GM10266 (cell line): ENCODE measurements at regions not wholly inside any gene's neighbourhood (a gene's known extent, or its start where the extent isn't known, plus 50 kb on each side); places are given as distances from the start of the nearest gene placed in this dataset.

Experiments used
- DNase-seq: peaks from one replicate; pipeline ENCODE4 v3.0.0; 2012; ENCODE audit errors: extremely low spot score
- TF ChIP-seq, protein P1 (sequence below): IDR thresholded peaks from 2 replicates; pipeline ENCODE4 v1.5.1; 2012; ENCODE audit warnings: mild to moderate bottlenecking, low read depth; ENCODE audit not compliant: control insufficient read depth, insufficient read depth; ENCODE audit errors: missing control alignments

DNA sequence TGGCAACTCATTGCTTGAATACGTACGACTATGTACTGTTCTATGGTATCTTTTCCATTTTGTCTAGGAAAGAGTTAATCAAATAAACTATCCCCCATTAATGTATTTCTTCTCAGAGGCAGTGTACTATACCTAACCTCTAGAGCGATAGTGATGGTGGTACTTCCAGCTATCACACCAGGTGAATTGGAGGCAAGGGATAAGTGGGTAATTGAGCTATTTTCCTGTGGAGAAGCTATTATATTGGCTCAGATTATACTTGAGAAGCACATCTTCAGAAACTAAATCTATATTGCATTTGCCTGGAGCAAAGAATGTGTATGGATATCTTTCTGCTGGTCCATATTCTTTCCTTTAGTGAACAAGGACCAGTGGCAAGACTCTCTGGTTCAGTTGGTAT, 430.7 kb upstream of the KHDRBS2 start:
- no peak for DNase-seq
- TF ChIP-seq, protein P1, sequence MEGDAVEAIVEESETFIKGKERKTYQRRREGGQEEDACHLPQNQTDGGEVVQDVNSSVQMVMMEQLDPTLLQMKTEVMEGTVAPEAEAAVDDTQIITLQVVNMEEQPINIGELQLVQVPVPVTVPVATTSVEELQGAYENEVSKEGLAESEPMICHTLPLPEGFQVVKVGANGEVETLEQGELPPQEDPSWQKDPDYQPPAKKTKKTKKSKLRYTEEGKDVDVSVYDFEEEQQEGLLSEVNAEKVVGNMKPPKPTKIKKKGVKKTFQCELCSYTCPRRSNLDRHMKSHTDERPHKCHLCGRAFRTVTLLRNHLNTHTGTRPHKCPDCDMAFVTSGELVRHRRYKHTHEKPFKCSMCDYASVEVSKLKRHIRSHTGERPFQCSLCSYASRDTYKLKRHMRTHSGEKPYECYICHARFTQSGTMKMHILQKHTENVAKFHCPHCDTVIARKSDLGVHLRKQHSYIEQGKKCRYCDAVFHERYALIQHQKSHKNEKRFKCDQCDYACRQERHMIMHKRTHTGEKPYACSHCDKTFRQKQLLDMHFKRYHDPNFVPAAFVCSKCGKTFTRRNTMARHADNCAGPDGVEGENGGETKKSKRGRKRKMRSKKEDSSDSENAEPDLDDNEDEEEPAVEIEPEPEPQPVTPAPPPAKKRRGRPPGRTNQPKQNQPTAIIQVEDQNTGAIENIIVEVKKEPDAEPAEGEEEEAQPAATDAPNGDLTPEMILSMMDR, result no peak

DNA sequence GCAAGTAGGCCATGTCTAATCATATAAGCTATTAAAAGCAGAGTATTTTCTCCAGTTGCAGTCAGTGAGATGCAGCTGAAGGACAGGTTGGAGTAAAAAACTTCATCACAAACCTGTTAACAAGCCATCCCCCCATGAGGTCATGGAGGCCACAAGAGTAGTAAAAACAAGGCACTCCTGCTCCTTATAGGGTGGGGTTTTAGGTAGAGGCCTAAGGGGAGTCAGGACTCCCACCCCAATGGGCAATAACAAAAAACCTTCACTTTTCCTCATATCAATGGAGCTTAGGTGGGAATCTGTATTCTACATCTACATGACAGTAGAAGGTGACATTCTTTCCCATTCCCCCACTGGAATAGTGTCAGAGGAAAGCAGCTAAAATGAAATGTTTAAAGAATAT, 428.1 kb upstream of the KHDRBS2 start:
- no peak for DNase-seq
- TF ChIP-seq, protein P1, result no peak

DNA sequence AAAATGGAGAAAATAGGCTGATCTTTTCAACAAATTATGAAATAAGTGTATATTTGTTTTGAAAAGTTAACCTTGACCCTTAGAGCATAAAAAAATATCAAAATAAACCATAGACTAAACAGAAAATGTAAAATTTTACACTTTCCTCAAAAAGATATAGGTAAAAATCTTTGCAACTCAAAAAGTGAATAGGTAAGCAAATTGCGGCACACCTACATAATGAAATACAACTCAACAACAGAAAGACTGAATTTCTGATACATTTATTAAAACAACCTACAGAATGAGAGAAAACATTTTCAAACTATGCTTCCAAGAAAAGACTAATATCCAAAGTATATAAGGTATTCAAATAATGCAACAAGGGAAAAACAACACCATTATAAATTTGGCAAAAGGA, 425.7 kb upstream of the KHDRBS2 start:
- TF ChIP-seq, protein P1, result no peak
- no peak for DNase-seq

DNA sequence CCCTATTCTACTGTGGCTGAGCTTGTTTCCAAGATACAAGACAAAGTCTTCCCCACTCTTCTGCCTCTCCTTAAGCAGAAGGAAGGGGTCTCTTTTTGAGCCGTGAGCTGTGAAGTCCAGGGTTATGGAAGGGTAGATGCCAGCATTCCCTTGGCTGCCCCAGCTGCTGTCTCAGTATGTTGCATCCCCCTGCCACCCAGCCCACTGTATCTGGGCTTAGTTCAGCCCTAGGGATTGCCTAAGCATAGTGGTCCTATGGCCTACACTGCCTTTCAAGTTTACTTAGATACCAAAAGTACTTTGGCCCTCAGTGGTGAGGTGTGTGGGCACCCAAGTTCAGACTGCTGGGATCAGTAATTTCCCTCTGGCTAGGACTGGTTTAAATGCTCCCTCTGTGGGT, 421.9 kb upstream of the KHDRBS2 start:
- no peak for DNase-seq
- TF ChIP-seq, protein P1, result no peak

DNA sequence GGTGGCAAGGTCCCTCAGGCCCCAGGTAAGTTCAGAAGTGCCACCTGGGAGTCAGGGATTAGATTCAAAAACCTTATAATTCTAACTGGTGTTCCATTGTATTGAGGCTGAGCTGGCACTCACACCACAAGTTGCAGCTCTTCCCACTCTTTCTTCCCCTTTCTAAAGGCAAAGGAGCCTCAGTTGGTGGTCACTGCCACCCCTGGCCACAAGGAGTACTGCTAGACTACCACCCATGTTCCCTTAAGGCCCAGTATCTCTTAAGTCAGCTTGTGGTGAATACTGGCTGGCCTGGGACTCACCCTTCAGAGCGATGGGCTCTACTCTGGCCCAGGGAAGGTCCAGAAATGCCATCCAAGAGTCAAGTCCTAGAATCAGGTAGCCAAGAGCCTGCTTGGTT, 421.1 kb upstream of the KHDRBS2 start:
- no peak for DNase-seq
- TF ChIP-seq, protein P1, result no peak

DNA sequence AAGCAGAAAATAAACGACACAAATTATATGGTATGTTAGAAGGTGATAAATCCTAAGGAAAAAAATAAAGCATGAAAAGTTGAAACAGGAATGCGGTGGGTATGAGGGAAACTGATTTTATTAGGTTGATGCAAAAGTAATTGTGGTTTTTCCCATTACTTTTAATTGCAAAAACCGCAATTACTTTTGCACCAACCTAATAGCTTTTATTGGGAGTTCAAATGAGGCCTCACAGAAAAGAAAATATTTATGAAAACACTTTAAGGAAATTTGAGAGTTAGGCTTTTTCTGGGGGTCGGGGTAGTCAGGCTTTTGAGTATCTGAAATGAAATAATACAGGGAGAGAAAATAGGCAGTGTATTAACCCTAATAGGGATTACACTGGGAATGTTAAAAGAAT, 397.0 kb upstream of the KHDRBS2 start:
- TF ChIP-seq, protein P1, result no peak

DNA sequence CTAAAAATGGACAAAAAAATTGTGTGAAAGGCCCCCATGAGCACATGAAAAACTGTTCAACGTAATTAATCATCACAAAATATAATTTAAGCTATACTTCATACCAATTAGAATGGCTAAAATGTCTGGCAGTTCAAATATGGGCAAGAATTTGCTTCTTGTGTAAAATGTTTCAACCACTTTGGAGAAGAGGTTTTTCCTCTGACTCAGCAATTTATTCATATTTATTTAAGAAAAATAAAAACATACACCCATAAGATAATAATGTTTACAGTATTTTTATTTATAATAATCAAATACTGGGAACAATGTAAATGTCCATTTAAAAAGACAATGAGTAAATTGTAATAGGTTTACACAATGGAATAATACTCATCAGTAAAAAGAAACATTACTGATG, 395.1 kb upstream of the KHDRBS2 start:
- no peak for DNase-seq
- TF ChIP-seq, protein P1, result no peak

More for the DNA sequence above, 397.0 kb upstream of the KHDRBS2 start:
- no peak for DNase-seq
